OCI-LY1 (cell line): ENCODE measurements at regions not wholly inside any gene's neighbourhood (a gene's known extent, or its start where the extent isn't known, plus 50 kb on each side); places are given as distances from the start of the nearest gene placed in this dataset.

ENCODE experiments used
- H2AFZ ChIP-seq: fragments of 200-600 bp; sonication (generic), shearing (Covaris generic); 2 replicates; pipeline ENCODE4 v1.6.0; 2014; ENCODE audit warnings: antibody characterized with exemption, mild to moderate bottlenecking, low read length
- H3F3A ChIP-seq: fragments of 200-600 bp; sonication (generic), shearing (Covaris generic); 2 replicates; pipeline ENCODE4 v1.6.0; 2014; ENCODE audit warnings: mild to moderate bottlenecking, antibody characterized with exemption, low read length, moderate library complexity; ENCODE audit not compliant: insufficient read depth
- H3K27ac ChIP-seq: fragments of 200-600 bp; sonication (generic); 2 replicates; pipeline ENCODE4 v1.5.1; 2014; ENCODE audit warnings: low read length, mixed run types, mild to moderate bottlenecking, low read depth; ENCODE audit not compliant: poor library complexity, severe bottlenecking
- H3K27me3 ChIP-seq: fragments of 200-600 bp; sonication (generic); 2 replicates; pipeline ENCODE4 v1.6.0; 2014; ENCODE audit warnings: antibody characterized with exemption, mild to moderate bottlenecking, low read length, moderate library complexity; ENCODE audit not compliant: insufficient read depth
- H3K36me3 ChIP-seq: fragments of 200-600 bp; sonication (generic); 2 replicates; pipeline ENCODE4 v1.6.1; 2014; ENCODE audit warnings: mild to moderate bottlenecking, antibody characterized with exemption, low read length, moderate library complexity, mixed read lengths; ENCODE audit not compliant: insufficient read depth
- H3K4me1 ChIP-seq: fragments of 200-600 bp; sonication (generic); 2 replicates; pipeline ENCODE4 v1.5.1; 2014; ENCODE audit warnings: mild to moderate bottlenecking, low read length, moderate library complexity; ENCODE audit not compliant: insufficient read depth, severe bottlenecking
- H3K4me2 ChIP-seq: fragments of 200-600 bp; sonication (generic), shearing (Covaris generic); 2 replicates; pipeline ENCODE4 v1.6.1; 2014; ENCODE audit warnings: low read length
- H3K4me3 ChIP-seq: fragments of 200-600 bp; sonication (generic); 2 replicates; pipeline ENCODE4 v1.5.1; 2014; ENCODE audit warnings: low read length, low read depth, mild to moderate bottlenecking, mixed read lengths; ENCODE audit not compliant: poor library complexity, severe bottlenecking
- H3K79me2 ChIP-seq: fragments of 200-600 bp; shearing (Covaris generic); 2 replicates; pipeline ENCODE4 v1.6.1; 2016; ENCODE audit warnings: mixed run types, low read length, mixed read lengths; ENCODE audit not compliant: insufficient read depth
- H3K9ac ChIP-seq: fragments of 200-600 bp; sonication (generic), shearing (Covaris generic); 2 replicates; pipeline ENCODE4 v1.6.1; 2014; ENCODE audit warnings: mild to moderate bottlenecking, low read length, mixed read lengths
- H3K9me2 ChIP-seq: fragments of 200-600 bp; sonication (generic), shearing (Covaris generic); 2 replicates; pipeline ENCODE4 v1.6.1; 2014; ENCODE audit warnings: low read depth, mild to moderate bottlenecking, low read length, mixed read lengths
- H3K9me3 ChIP-seq: fragments of 200-600 bp; shearing (Covaris generic); 2 replicates; pipeline ENCODE4 v1.6.1; 2014; ENCODE audit warnings: low read length, mixed read lengths
- H4K20me1 ChIP-seq: fragments of 200-600 bp; sonication (generic), shearing (Covaris generic); 2 replicates; pipeline ENCODE4 v1.6.0; 2016; ENCODE audit warnings: mild to moderate bottlenecking, low read length; ENCODE audit not compliant: insufficient read depth
- EZH2 ChIP-seq: fragments of 200-600 bp; sonication (generic), shearing (Covaris generic); IDR thresholded peaks from 2 replicates; pipeline ENCODE4 v1.8.0; 2017; ENCODE audit warnings: borderline replicate concordance, mixed run types, mild to moderate bottlenecking, antibody characterized with exemption, low read length, moderate library complexity, mixed read lengths
- TF ChIP-seq, protein P1 (sequence below): fragments of 200-600 bp; sonication (generic), shearing (Covaris generic); IDR thresholded peaks from 2 replicates; pipeline ENCODE4 v1.5.1; 2017; ENCODE audit warnings: mild to moderate bottlenecking, antibody characterized with exemption, low read length, moderate library complexity, mixed read lengths

DNA sequence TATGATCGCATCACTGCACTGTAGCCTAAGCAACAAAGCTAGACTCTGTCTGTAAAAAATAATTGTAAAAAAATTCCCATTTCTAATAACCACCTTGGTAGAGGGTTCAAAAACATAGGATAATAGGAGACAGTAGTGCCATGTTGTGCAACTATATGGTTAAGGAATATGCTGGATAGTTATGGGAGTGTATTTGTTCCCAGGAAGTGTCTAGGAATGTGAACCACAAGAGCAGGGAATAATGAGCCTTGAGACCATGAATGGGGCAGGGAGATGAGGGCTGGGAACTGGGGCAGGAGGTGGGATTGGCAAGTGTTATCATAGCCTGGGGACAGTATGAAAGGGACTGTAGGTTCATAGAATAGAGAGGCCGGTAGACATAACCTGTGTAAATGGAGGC is 50.4 kb downstream of the RUSC2 start:
- H3K27ac ChIP-seq: no peak overlapping the region
- H3K9me3 ChIP-seq: no peaks in the 10 kb centered on the region
- H3K4me1 ChIP-seq: no peaks in the 10 kb centered on the region
- H4K20me1 ChIP-seq: no peaks in the 10 kb centered on the region
- no peaks in the 10 kb centered on the region for H3K9me2 ChIP-seq
- no peak overlapping the region for H3K4me2 ChIP-seq
- H3K9ac ChIP-seq: no peak overlapping the region
- no peak for TF ChIP-seq EZH2
- no peaks in the 10 kb centered on the region for H3F3A ChIP-seq
- H3K36me3 ChIP-seq: no peaks in the 10 kb centered on the region
- H3K79me2 ChIP-seq: no peaks in the 10 kb centered on the region
- H3K27me3 ChIP-seq: no peaks in the 10 kb centered on the region; the same call in none of the 2 replicates
- no peak overlapping the region for H3K4me3 ChIP-seq
- no peak overlapping the region for H2AFZ ChIP-seq

DNA sequence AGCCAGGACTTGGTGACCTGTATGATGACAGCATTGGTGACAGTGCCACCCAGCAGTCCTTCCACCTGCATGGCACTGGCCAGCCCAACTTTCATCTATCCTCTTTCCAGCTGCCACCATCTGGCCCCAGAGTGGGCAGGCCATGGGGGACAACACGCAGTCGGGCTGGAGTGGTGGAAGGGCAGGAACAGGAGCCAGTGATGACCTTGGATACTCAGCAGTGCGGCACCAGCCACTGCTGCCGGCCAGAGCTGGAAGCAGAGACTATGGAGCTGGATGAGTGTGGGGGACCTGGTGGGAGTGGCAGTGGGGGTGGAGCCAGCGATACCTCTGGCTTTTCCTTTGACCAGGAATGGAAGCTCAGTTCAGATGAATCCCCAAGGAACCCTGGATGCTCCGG is 56.9 kb downstream of the RUSC2 start:
- no peak overlapping the region for H3K4me3 ChIP-seq
- H3K9ac ChIP-seq: no peak overlapping the region
- H3K79me2 ChIP-seq: no peaks in the 10 kb centered on the region
- H2AFZ ChIP-seq: no peak overlapping the region
- H3K27me3 ChIP-seq: no peaks in the 10 kb centered on the region; the same call in 1 of the 2 replicates
- TF ChIP-seq EZH2: no peak
- TF ChIP-seq, protein P1, sequence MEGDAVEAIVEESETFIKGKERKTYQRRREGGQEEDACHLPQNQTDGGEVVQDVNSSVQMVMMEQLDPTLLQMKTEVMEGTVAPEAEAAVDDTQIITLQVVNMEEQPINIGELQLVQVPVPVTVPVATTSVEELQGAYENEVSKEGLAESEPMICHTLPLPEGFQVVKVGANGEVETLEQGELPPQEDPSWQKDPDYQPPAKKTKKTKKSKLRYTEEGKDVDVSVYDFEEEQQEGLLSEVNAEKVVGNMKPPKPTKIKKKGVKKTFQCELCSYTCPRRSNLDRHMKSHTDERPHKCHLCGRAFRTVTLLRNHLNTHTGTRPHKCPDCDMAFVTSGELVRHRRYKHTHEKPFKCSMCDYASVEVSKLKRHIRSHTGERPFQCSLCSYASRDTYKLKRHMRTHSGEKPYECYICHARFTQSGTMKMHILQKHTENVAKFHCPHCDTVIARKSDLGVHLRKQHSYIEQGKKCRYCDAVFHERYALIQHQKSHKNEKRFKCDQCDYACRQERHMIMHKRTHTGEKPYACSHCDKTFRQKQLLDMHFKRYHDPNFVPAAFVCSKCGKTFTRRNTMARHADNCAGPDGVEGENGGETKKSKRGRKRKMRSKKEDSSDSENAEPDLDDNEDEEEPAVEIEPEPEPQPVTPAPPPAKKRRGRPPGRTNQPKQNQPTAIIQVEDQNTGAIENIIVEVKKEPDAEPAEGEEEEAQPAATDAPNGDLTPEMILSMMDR: no peak
- H3K4me2 ChIP-seq: no peak overlapping the region
- H3F3A ChIP-seq: no peaks in the 10 kb centered on the region
- H4K20me1 ChIP-seq: no peaks in the 10 kb centered on the region
- no peaks in the 10 kb centered on the region for H3K9me2 ChIP-seq
- no peaks in the 10 kb centered on the region for H3K9me3 ChIP-seq
- H3K36me3 ChIP-seq: no peaks in the 10 kb centered on the region
- H3K4me1 ChIP-seq: no peaks in the 10 kb centered on the region
- no peak overlapping the region for H3K27ac ChIP-seq

DNA sequence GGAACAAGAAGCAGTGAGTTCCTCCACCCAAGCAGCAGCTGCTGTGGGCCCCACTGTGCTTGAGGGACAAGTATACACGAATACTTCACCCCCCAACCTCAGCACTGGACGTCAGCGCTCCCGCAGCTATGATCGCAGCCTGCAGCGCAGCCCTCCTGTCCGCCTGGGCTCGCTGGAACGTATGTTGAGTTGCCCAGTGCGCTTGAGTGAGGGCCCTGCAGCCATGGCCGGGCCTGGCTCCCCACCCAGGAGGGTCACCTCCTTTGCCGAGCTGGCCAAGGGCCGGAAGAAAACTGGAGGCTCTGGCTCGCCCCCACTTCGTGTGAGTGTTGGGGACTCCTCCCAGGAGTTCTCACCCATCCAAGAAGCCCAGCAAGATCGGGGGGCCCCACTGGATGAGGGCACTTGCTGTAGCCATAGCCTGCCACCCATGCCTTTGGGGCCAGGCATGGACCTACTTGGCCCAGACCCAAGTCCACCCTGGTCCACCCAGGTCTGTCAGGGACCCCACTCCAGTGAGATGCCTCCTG is 57.1 kb upstream of the TESK1 start:
- Histone ChIP-seq H3F3A (no peaks in the 10 kb centered on the region), H3K9me3 (no peaks in the 10 kb centered on the region), H3K4me2 (no peak overlapping the region), H3K79me2 (no peaks in the 10 kb centered on the region), H3K4me3 (no peak overlapping the region), H3K27ac (no peak overlapping the region), H3K4me1 (no peaks in the 10 kb centered on the region), H4K20me1 (no peaks in the 10 kb centered on the region), H2AFZ (no peak overlapping the region), H3K27me3 (no peaks in the 10 kb centered on the region), H3K9me2 (no peaks in the 10 kb centered on the region), H3K36me3 (no peaks in the 10 kb centered on the region), H3K9ac (no peak overlapping the region)
- TF ChIP-seq EZH2: no peak
- TF ChIP-seq, protein P1: no peak

DNA sequence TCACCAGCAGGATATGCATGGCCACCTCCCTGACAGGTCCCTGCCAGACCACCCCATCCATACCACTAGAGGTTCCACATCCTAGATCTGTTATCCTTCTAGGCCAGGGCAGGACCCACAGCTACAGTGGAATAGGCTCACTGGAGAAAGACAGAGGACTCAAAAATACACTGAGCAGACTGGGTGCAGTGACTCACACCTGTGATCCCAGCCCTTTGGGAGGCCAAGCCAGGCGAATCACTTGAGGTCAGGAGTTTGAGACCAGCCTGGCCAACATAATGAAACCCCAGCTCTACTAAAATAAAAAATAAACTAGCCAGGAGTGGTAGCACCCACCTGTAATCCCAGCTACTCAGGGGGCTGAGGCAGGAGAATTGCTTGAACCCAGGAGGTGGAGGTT is 56.5 kb upstream of the TESK1 start:
- Histone ChIP-seq H3K9me3 (no peaks in the 10 kb centered on the region), H3K4me1 (no peaks in the 10 kb centered on the region)
- TF ChIP-seq EZH2: no peak
- TF ChIP-seq, protein P1: no peak

More for the DNA sequence above, 56.5 kb upstream of the TESK1 start:
- no peaks in the 10 kb centered on the region for H3K36me3 ChIP-seq
- no peak overlapping the region for H2AFZ ChIP-seq
- no peaks in the 10 kb centered on the region for H3K9me2 ChIP-seq
- H3K9ac ChIP-seq: no peak overlapping the region
- H3K4me2 ChIP-seq: no peak overlapping the region
- H3K79me2 ChIP-seq: no peaks in the 10 kb centered on the region
- no peaks in the 10 kb centered on the region for H3F3A ChIP-seq
- H3K4me3 ChIP-seq: no peak overlapping the region
- no peaks in the 10 kb centered on the region for H4K20me1 ChIP-seq
- no peaks in the 10 kb centered on the region for H3K27me3 ChIP-seq
- H3K27ac ChIP-seq: no peak overlapping the region
